ENCODE measurements at regions not wholly inside any gene's neighbourhood (a gene's known extent, or its start where the extent isn't known, plus 50 kb on each side); places are given as distances from the start of the nearest gene placed in this dataset.

GRCh38 chr4:129346734-129347133 lies 250.8 kb downstream of the C4orf33 start:
- TF ChIP-seq FOXK2 (IDR thresholded peaks at IDR 0.05): no peak
- TF ChIP-seq SUZ12 (IDR thresholded peaks at IDR 0.05): no peak
- TF ChIP-seq TARDBP (IDR thresholded peaks at IDR 0.05): no peak
- TF ChIP-seq NFRKB (IDR thresholded peaks at IDR 0.05): no peak
- no peak for TF ChIP-seq SP1 (IDR thresholded peaks at IDR 0.05)
- no peak for TF ChIP-seq FOXM1 (IDR thresholded peaks at IDR 0.05; ENCODE audit: borderline replicate concordance)
- TF ChIP-seq BHLHE40 (IDR thresholded peaks at IDR 0.05; ENCODE audit: borderline replicate concordance): no peak
- TF ChIP-seq HDGF (IDR thresholded peaks at IDR 0.05; ENCODE audit: borderline replicate concordance): no peak
- no peak for TF ChIP-seq ELF4 (IDR thresholded peaks at IDR 0.05)
- TF ChIP-seq LEF1 (IDR thresholded peaks at IDR 0.05; ENCODE audit: borderline replicate concordance): no peak
- TF ChIP-seq ZNF384 (IDR thresholded peaks at IDR 0.05): no peak
- TF ChIP-seq FOXA1 (IDR thresholded peaks at IDR 0.05): no peak
- no peak for TF ChIP-seq ARNT (IDR thresholded peaks at IDR 0.05)
- no peak for TF ChIP-seq CTBP1 (IDR thresholded peaks at IDR 0.05; ENCODE audit: borderline replicate concordance)

Measured in HEK293T (cell line).